HEK293T (cell line): ENCODE measurements at regions not wholly inside any gene's neighbourhood (a gene's known extent, or its start where the extent isn't known, plus 50 kb on each side); places are given as distances from the start of the nearest gene placed in this dataset.

Experiments
- CTCF ChIA-PET: fragments of 350-600 bp; formaldehyde crosslinking; extraction: SDS; loops from one replicate; lab custom pipeline; 2021; ENCODE audit warnings: antibody characterized with exemption, inconsistent platforms; lab: Yijun Ruan, JAX
- POLR2A ChIA-PET: fragments of 350-600 bp; formaldehyde crosslinking; extraction: SDS; loops from one replicate; lab custom pipeline; 2020; ENCODE audit warnings: antibody characterized with exemption, inconsistent platforms; lab: Yijun Ruan, JAX
- DNase-seq: peaks from one replicate; pipeline ENCODE4 v3.0.0; 2012; ENCODE audit warnings: mixed read lengths; ENCODE audit errors: extremely low spot score
- ARNT ChIP-seq: fragments of 450-650 bp; IDR thresholded peaks from 2 replicates; pipeline ENCODE4 v1.6.1; 2017; ENCODE audit warnings: mild to moderate bottlenecking
- BHLHE40 ChIP-seq: fragments of 450-650 bp; IDR thresholded peaks from 2 replicates; pipeline ENCODE4 v1.6.1; 2016; ENCODE audit warnings: mild to moderate bottlenecking, moderate library complexity, borderline replicate concordance
- CTBP1 ChIP-seq: fragments of 450-650 bp; IDR thresholded peaks from 2 replicates; pipeline ENCODE4 v1.6.1; 2016; ENCODE audit warnings: borderline replicate concordance
- ELF4 ChIP-seq: fragments of 450-650 bp; IDR thresholded peaks from 2 replicates; pipeline ENCODE4 v1.6.1; 2017; ENCODE audit warnings: antibody characterized with exemption
- FOXA1 ChIP-seq: fragments of 450-650 bp; IDR thresholded peaks from 2 replicates; pipeline ENCODE4 v1.6.1; 2016; ENCODE audit warnings: mild to moderate bottlenecking
- FOXK2 ChIP-seq: fragments of 450-650 bp; IDR thresholded peaks from 2 replicates; pipeline ENCODE4 v1.6.1; 2016; ENCODE audit warnings: mild to moderate bottlenecking
- FOXM1 ChIP-seq: fragments of 450-650 bp; IDR thresholded peaks from 2 replicates; pipeline ENCODE4 v1.6.1; 2017; ENCODE audit warnings: mild to moderate bottlenecking, borderline replicate concordance
- HDGF ChIP-seq: fragments of 450-650 bp; IDR thresholded peaks from 2 replicates; pipeline ENCODE4 v1.6.1; 2017; ENCODE audit warnings: antibody characterized with exemption, borderline replicate concordance
- L3MBTL2 ChIP-seq: fragments of 450-650 bp; conservative IDR thresholded peaks from 2 replicates; pipeline ENCODE4 v1.6.1; 2016; ENCODE audit warnings: mild to moderate bottlenecking
- LEF1 ChIP-seq: fragments of 450-650 bp; IDR thresholded peaks from 2 replicates; pipeline ENCODE4 v1.6.1; 2017; ENCODE audit warnings: mild to moderate bottlenecking, borderline replicate concordance
- NFRKB ChIP-seq: fragments of 450-650 bp; IDR thresholded peaks from 2 replicates; pipeline ENCODE4 v1.6.1; 2016; ENCODE audit warnings: mild to moderate bottlenecking, moderate library complexity
- PKNOX1 ChIP-seq: fragments of 450-650 bp; IDR thresholded peaks from 2 replicates; pipeline ENCODE4 v1.6.1; 2016
- SP1 ChIP-seq: fragments of 450-650 bp; IDR thresholded peaks from 2 replicates; pipeline ENCODE4 v1.6.1; 2017
- SUZ12 ChIP-seq: fragments of 450-650 bp; IDR thresholded peaks from 2 replicates; pipeline ENCODE4 v1.6.1; 2016; ENCODE audit warnings: mild to moderate bottlenecking
- TARDBP ChIP-seq: fragments of 450-650 bp; IDR thresholded peaks from 2 replicates; pipeline ENCODE4 v1.6.1; 2016
- ZNF384 ChIP-seq: fragments of 450-650 bp; IDR thresholded peaks from 2 replicates; pipeline ENCODE4 v1.6.1; 2016

GRCh38 chr5:92470770-92471169 is 1087.7 kb upstream of the ARRDC3 start:
- TF ChIP-seq FOXK2 (no peak), FOXM1 (no peak), SP1 (no peak), ARNT (no peak), LEF1 (no peak), PKNOX1 (no peak), BHLHE40 (no peak)
- POLR2A ChIA-PET: no interaction called here
- DNase-seq: no peak
- CTCF ChIA-PET: interaction anchor here (0.7 kb wide), 1 partner anchor 10 kb away, joined by 3 read pairs; no protein-coding TSS in a partner anchor

GRCh38 chr5:92468295-92468694 is 1085.2 kb upstream of the ARRDC3 start:
- DNase-seq: no peak
- TF ChIP-seq NFRKB (no peak), FOXK2 (no peak), ARNT (no peak), CTBP1 (no peak), FOXA1 (no peak), HDGF (no peak), FOXM1 (no peak), ZNF384 (no peak), L3MBTL2 (no peak), SP1 (no peak), BHLHE40 (no peak), ELF4 (no peak)
- ChIA-PET CTCF (interaction anchor here (1.2 kb wide), 1 partner anchor 220 kb away, joined by 3 read pairs; no protein-coding TSS in a partner anchor), POLR2A (no interaction called here)

GRCh38 chr5:92467695-92468094 is 1084.6 kb upstream of the ARRDC3 start:
- CTCF ChIA-PET: interaction anchor here (1.2 kb wide), 1 partner anchor 221 kb away, joined by 3 read pairs; no protein-coding TSS in a partner anchor
- POLR2A ChIA-PET: no interaction called here
- TF ChIP-seq ZNF384 (no peak), PKNOX1 (no peak), FOXM1 (no peak), CTBP1 (no peak), BHLHE40 (no peak), FOXA1 (no peak), LEF1 (no peak), HDGF (no peak), ARNT (no peak), NFRKB (no peak), SUZ12 (no peak), TARDBP (no peak), L3MBTL2 (no peak), ELF4 (no peak), SP1 (no peak), FOXK2 (no peak)
- no peak for DNase-seq

GRCh38 chr5:92460505-92460904 is 1077.4 kb upstream of the ARRDC3 start:
- ChIA-PET CTCF (no interaction called here), POLR2A (no interaction called here)
- DNase-seq: no peak
- TF ChIP-seq LEF1 (no peak), SP1 (no peak), L3MBTL2 (no peak), CTBP1 (no peak), PKNOX1 (no peak), NFRKB (no peak), FOXK2 (no peak)

- no peak for DNase-seq
- ChIA-PET CTCF (no interaction called here), POLR2A (no interaction called here)
- TF ChIP-seq CTBP1: no peak
- no peak for TF ChIP-seq FOXM1
- TF ChIP-seq FOXK2: no peak
- no peak for TF ChIP-seq LEF1
- TF ChIP-seq NFRKB: no peak
- TF ChIP-seq ZNF384: no peak
- no peak for TF ChIP-seq TARDBP
- no peak for TF ChIP-seq BHLHE40
- TF ChIP-seq PKNOX1: no peak
- TF ChIP-seq ARNT: no peak
- TF ChIP-seq FOXA1: no peak
- TF ChIP-seq SP1: no peak
- TF ChIP-seq SUZ12: no peak
Observed at GRCh38 chr5:92459654-92460053, 1076.5 kb upstream of the ARRDC3 start.

- no peak for DNase-seq
- ChIA-PET CTCF (no interaction called here), POLR2A (no interaction called here)
- TF ChIP-seq TARDBP (no peak), SP1 (no peak), ELF4 (no peak), NFRKB (no peak), BHLHE40 (no peak), ARNT (no peak), CTBP1 (no peak), L3MBTL2 (no peak), SUZ12 (no peak), HDGF (no peak), FOXK2 (no peak), FOXM1 (no peak), LEF1 (no peak), FOXA1 (no peak), PKNOX1 (no peak), ZNF384 (no peak)
Observed at GRCh38 chr5:92455011-92455410, 1071.9 kb upstream of the ARRDC3 start.
